ENCODE measurements at regions not wholly inside any gene's neighbourhood (a gene's known extent, or its start where the extent isn't known, plus 50 kb on each side); places are given as distances from the start of the nearest gene placed in this dataset.
"Not testable (repeated sequence)": the region's sequence is repeated elsewhere in the genome, so short reads cannot be mapped to it uniquely, and the experiment has no call there.

- DNase-seq = no peak
These were observed 249.1 kb upstream of the SEMA3C start for GRCh38 chr7:81167934-81168333.

DNA sequence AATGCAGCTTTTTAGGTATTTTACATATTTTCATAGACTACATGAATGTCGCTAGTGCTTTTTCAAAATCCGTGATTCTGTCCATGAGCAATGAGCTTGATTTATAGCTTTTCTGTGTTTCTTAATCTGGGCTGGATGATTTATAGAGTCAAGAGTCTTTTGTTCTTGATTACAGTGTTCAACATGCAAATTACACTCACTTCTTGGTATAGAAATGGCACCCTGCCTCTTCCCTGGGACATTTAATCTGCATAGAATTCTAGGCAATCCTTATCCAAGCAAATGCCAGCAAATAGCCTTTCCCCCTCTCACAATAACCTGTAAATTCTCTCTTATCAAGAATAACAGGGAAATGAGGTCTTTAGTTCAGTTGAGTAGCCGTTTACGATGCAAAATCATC is 246.2 kb upstream of the SEMA3C start:
- no peak for DNase-seq

- DNase-seq = no peak
These were observed 244.1 kb upstream of the SEMA3C start for GRCh38 chr7:81162771-81163525.

DNA sequence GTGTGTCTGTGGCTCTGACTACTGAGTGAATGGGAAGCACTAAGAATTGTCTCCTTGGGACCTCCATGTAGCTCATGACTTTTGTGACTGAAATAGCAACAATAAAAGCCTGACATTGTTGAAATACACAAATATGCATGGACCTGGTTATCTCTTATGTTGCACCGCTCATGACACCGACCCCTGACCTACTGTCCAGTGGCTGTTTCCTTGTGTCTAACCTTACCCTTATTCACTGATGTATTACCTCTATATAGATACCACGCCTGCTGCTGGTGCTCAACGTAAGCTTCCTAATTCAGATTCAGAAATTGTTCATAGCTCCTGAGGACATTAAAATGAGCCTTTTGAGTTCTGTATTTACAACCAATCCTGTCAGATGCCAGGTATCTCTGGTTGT is 243.4 kb upstream of the SEMA3C start:
- no peak for DNase-seq

DNA sequence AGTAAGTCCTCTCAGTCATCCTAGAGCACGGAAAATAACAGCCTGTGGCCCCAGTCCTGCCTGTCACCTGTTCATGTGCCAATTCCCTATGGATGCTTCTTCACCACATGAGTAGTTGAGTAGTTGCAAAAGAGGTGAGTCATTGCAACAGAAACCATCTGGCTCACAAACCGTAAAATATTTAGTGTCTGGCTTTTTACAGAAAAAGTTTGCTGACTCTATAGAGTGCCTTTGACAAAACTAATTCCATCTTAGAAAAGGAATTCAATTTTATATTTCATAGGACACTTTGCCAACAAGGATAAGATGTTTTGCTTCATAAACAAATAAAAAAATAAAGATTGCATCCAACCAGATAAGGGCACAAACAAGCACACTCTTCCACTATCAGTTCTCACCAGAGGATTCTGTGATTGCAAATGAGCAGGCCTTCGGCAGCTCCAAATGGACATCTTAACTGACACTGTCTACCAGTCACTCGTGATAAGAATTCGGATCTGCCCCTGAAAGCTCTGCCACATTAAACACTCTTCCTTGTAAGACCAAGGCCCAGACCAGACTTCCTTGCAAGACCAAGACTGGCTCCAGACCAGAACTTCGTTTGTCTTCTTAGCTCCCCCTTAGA is 242.7 kb upstream of the SEMA3C start:
- peak; percentile 95 for DNase-seq

GRCh38 chr7:81159402-81159801 is 240.6 kb upstream of the SEMA3C start:
- no peak for DNase-seq

GRCh38 chr7:81158189-81158588 is 239.3 kb upstream of the SEMA3C start:
- DNase-seq = no peak

- DNase-seq = no peak
These were observed 237.0 kb upstream of the SEMA3C start for GRCh38 chr7:81155654-81156373.

- DNase-seq = no peak
These were observed 235.7 kb upstream of the SEMA3C start for GRCh38 chr7:81154565-81154964.

GRCh38 chr7:81152925-81153324 is 234.1 kb upstream of the SEMA3C start:
- not testable (repeated sequence) for DNase-seq

- peak; percentile 25 for DNase-seq
These were observed 232.1 kb upstream of the SEMA3C start for GRCh38 chr7:81150951-81151361.

- peak; percentile 18 for DNase-seq
These were observed 225.0 kb upstream of the SEMA3C start for GRCh38 chr7:81143856-81144255.

GRCh38 chr7:81141257-81142205 is 222.7 kb upstream of the SEMA3C start:
- not testable (repeated sequence) for DNase-seq

DNA sequence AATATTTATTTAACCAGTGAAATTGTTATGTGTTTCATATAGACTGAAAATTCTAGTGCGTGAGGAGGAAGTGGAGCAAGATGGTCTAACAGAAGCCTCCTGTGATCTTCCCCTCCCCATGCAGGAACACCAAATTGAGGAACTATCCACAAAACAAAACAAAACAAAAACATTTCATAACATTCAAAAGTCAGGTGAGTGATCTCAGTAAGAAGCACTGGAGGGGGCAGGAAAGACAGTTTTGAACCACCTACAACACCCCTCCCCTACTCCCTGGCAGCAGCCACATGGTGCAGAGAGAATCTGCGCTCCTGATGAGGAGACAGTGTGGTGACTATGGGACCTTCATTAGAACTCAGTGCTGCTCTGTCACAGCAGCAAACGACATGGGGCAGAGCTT is 221.9 kb upstream of the SEMA3C start:
- no peak for DNase-seq

- DNase-seq = no peak
These were observed 221.4 kb upstream of the SEMA3C start for GRCh38 chr7:81140252-81140651.

DNA sequence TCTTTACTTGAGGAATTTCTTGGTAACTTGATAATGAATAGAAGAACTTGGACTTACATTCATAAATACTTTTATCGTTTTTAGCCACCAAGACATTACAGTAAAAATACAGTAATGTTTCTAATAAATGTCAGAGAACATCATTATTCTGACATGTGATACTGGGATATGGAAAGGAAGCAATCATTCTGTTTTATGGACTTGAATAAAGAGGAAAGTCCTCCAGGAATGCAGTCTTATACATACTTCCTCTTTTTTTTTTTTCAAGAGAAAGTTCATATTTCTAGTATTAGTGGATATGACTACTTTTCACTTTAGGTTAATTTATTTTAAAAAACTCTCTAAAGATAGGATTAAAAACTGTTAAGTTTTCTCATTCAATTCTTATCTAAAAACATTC is 220.0 kb upstream of the SEMA3C start:
- DNase-seq = peak; percentile 35

DNA sequence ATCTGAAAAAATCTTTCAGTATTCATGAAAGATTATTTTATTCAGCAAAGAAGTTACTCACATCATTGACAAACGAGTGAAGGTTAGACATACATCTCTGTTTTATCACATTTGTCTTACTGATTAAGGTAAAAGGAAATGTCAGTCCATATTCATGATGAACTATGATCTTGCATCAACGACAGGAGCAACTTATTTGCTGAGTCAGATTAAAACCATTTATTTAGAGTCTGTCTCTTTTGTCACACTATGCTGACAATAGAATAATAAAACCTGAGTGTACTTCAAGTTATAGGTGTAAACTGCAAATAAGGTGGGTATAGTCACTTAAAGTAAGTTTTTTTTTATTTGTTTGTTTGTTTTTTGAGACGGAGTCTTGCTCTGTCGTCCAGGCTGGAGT is 216.5 kb upstream of the SEMA3C start:
- no peak for DNase-seq

DNA sequence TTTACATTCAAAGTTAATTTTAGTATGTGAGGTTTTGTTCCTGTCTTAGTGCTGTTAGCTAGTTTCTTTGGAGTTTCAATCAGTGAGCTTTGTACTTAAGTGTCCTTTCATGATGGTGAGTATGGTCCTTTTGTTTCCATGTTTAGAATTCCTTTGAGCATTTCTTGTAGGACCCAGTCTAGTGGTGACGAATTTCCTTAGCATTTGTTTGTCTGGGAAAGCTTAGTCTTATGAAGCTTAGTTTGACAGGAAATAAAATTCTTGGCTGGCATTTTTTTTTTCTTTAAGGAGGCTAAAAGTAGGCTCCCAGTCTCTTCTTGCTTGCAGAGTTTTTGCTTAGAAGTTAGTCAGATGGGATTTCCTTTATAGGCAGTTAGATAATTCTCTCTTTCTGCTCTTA is 209.2 kb upstream of the SEMA3C start:
- no peak for DNase-seq

GRCh38 chr7:81120803-81121202 is 202.0 kb upstream of the SEMA3C start:
- DNase-seq = no peak

- DNase-seq = no peak
These were observed 201.3 kb upstream of the SEMA3C start for GRCh38 chr7:81120111-81120510.

DNA sequence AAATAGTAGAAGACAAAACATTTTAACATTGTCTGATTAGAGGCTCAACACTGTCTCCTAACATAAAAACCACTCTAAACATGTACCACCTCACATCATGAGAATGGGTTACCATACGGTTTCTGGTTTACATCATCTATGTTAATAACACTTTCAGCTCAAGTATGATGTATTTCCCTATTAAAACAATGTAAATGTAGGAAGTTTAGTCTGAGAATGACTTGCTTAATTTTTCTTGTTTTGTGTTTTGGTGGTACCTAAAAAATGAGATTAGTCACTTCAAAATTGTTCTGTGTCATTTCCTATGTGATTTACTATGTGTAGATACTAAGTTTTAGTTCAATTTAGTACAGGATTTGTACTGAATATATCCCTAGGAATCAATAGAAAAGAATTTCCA is 195.8 kb upstream of the SEMA3C start:
- DNase-seq = peak; percentile 14

DNA sequence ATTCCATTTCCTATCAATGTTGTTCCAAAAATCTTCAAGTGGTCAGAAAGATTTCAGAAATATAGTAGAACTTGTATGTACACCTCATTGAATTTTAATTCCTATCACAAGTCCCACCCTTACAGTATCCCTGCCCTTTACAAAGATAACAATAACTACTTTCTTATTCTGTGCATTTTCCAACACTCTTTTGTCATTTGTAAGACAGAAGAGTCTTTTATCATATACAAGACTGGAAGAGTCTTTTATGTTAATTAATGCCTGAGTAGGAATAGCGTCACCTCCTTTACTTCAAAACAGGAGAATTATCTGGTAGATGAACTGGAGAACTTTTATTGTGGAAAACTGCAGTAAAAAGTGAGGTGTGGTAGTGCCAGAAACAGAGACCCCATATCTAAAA is 193.9 kb upstream of the SEMA3C start:
- DNase-seq = no peak

Data from fibroblast of upper back skin (primary cell).